HG03457 (cell line): ENCODE measurements at regions not wholly inside any gene's neighbourhood (a gene's known extent, or its start where the extent isn't known, plus 50 kb on each side); places are given as distances from the start of the nearest gene placed in this dataset.

Experiments used
- ATAC-seq: cut with Tn5 transposase; IDR thresholded peaks from one replicate; pipeline ENCODE4 v1.9.1; 2021; ENCODE audit warnings: moderate number of reproducible peaks; ENCODE audit not compliant: unreplicated experiment

GRCh38 chr12:114741940-114742339 lies 58.0 kb upstream of the TBX3 start:
- ATAC-seq: no peak

DNA sequence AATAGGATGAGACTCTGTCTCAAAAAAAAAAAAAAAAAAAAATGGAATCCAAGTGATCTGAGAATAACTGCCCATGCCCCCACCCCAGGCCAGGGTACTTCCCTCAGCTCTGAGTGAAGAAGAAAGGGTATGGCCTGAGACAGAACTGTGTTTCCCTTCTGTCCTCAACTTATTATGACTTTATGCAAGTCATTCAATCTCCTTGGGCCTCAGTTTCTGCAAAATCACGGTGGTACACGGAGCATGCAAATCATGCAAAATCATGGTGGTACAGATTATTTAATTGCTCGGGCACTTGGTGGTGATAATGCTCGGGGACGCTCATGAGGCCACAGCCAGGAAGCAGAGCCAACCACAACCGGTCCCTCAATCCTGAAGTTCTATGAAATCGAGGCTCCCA lies 56.5 kb upstream of the TBX3 start:
- ATAC-seq: no peak

GRCh38 chr12:114738460-114739184 lies 54.6 kb upstream of the TBX3 start:
- no peak for ATAC-seq

- no peak for ATAC-seq
These were observed 51.9 kb upstream of the TBX3 start for GRCh38 chr12:114735680-114736374.

DNA sequence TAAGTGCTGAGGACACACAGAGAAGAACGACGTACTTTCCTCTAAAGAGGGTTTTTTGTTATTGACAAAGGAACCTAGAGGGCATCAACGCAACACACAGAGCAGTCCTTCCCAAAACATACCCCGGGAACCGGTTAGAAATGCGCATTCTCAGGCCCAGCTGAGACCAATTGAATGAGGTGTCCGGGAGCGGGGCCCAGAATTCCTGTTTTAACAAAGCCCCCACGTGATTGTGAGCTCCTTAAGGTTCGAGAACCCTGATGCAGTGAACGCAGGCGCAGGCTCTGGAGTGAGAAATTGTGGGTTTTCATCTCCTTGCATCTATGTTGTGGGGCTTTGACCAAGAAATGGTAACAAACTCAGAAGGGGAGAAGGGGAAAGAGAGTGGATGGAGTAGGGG lies 51.0 kb upstream of the TBX3 start:
- no peak for ATAC-seq

- no peak for ATAC-seq
These were observed 49.9 kb upstream of the TBX3 start for GRCh38 chr12:114733919-114734318.
